NCI-H82 treated with DMSO at 0.1 percent for 48 hours (cell line): ENCODE measurements at regions not wholly inside any gene's neighbourhood (a gene's known extent, or its start where the extent isn't known, plus 50 kb on each side); places are given as distances from the start of the nearest gene placed in this dataset.

ENCODE experiments used
- DNase-seq: peaks from one replicate; lab custom pipeline; 2025; ENCODE audit not compliant: unreplicated experiment; lab: John Stamatoyannopoulos, UW

- DNase-seq: no peak
Observed at GRCh38 chr14:87331991-87332390, 661.0 kb downstream of the GALC start.

- peak; percentile 67 for DNase-seq
Observed at GRCh38 chr14:87325741-87326140, 667.2 kb downstream of the GALC start.

GRCh38 chr14:87323191-87323590 lies 669.8 kb downstream of the GALC start:
- DNase-seq: no peak

- DNase-seq: no peak
Observed at GRCh38 chr14:87321548-87321947, 671.4 kb downstream of the GALC start.

- DNase-seq: no peak
Observed at GRCh38 chr14:87312894-87313205, 680.1 kb downstream of the GALC start.

- DNase-seq: no peak
Observed at GRCh38 chr14:87312169-87312893, 680.7 kb downstream of the GALC start.

GRCh38 chr14:87309557-87309956 lies 683.4 kb downstream of the GALC start:
- DNase-seq: no peak

DNA sequence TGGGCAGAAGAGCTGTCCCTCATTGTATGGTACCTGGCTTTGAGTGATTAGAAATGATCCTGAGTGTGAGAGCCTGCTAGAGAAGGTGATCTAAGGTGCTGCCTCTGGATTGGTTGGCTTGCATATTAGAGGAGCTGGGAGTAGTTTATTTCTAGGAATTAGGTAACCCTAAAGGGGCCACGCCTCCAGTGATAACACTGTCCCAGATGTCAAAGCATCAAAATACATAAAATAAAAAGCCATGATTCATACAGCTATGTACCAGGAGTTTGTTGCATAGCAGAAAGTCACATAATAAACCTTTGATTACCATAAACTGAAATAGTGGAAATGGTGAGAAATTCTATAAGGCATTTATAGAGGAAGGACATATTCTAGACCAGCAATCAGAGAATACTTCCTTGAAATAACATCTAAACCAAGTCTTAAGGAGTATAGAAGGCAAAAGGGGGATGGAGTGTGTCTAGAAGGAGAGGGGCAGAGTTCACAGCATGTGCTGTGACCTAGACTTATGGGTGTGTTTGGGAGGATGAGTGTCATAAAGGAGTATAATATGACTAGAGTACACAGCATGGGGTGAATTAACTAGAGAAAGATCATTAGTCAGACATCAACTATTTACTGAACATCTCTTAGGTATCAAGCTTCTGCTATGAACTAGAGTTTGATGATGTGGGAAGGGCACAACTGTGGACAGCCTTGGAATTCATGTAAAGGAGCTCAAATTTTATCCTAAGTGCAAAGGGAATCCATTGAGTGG lies 686.4 kb downstream of the GALC start:
- no peak for DNase-seq

- no peak for DNase-seq
Observed at GRCh38 chr14:87305345-87305744, 687.6 kb downstream of the GALC start.

GRCh38 chr14:87304404-87304803 lies 688.6 kb downstream of the GALC start:
- no peak for DNase-seq

DNA sequence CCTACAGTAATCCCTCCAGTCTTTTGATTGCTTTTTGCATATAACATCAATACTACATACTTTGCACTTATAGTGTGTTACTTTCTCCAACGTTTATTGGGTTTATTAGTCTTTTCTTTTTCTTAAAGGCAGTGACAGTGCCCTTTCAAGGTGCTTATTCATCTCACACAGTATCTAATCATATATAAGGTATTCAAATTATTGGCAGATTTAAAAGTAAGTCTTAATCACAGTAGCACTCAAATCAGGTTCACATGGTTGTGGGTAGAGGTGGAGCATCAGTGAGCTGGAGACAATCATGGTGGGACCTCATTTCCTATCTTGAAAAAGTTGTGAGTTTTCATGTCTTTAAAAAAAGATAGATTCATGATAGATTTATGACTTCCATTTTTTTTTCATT lies 706.2 kb downstream of the GALC start:
- no peak for DNase-seq

GRCh38 chr14:87286191-87286590 lies 706.8 kb downstream of the GALC start:
- no peak for DNase-seq

DNA sequence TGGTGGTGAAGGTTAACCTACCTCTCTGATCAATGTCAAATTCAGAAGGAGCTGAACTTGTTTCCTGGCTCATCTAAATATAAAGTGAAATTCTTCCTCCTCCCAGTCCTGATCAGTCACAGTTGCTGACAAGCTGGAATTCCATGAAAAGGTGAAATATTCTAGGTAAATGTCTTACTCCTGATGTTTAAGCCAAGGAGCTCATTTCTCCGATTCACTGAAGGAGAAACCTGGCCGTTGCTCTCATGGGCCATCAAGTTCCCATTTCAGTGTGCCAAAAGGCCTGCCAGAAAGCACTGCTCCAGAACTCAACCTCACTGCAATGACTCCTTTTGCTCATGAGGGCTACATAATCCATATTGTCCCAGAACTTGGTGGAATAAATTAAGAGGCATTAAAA lies 707.5 kb downstream of the GALC start:
- DNase-seq: no peak

DNA sequence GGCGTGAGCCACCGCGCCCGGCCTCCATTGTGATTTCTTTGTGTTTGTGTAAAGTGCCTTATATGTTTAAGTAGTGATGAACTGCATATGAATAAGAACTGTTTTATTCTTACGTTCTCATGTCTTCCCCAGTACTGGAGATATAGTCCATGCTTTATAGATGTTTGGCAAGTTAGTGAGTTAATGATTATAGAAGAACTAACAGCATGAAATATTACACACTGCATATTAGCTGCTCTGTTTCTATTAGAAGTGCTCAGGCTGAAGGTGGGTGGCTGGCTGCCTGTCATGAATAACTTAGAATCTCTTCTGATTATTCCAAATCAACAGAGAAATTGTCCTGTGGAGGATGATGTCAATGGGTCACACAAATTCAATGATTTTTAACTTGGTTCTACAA lies 709.4 kb downstream of the GALC start:
- no peak for DNase-seq

- DNase-seq: no peak
Observed at GRCh38 chr14:87282266-87282665, 710.7 kb downstream of the GALC start.

DNA sequence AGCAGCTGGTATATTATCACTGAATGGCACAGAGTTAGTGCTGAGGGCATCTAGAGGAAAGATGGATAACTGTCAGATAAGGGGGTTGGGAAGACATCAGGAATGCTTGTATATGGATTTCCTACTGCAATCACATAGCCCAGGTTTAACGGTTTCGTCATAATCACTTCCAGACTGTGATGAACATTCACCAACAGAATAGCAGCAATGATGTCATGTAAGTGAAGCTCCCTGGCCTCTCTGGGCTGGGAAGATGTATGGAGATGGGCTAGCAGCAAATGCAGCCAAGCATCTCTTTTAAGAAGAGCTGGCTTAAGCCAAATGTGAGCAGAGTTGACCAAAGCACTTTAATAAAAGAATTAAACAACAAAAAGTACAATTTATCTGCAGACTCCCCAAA lies 714.6 kb downstream of the GALC start:
- DNase-seq: no peak

DNA sequence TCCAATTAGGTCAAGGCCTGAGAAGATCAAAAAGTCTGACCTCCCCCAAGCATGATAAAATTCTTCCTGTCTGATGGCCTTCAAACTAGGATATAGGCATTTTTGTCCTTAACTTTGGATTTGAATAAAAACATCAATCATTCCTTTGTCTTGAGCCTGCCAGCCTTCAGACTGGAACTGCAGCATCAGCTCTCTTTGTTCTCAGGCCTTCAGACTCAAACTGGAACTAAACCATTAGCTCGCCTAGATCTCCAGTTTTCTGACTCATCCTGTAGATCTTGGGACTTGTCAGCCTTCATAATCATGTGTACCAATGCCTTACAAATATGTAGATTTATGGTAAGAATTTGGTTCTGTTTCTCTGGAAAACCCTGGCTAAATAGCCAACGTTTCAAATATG lies 721.7 kb downstream of the GALC start:
- DNase-seq: no peak

- no peak for DNase-seq
Observed at GRCh38 chr14:87268997-87269396, 724.0 kb downstream of the GALC start.

- DNase-seq: no peak
Observed at GRCh38 chr14:87264796-87265195, 728.2 kb downstream of the GALC start.

DNA sequence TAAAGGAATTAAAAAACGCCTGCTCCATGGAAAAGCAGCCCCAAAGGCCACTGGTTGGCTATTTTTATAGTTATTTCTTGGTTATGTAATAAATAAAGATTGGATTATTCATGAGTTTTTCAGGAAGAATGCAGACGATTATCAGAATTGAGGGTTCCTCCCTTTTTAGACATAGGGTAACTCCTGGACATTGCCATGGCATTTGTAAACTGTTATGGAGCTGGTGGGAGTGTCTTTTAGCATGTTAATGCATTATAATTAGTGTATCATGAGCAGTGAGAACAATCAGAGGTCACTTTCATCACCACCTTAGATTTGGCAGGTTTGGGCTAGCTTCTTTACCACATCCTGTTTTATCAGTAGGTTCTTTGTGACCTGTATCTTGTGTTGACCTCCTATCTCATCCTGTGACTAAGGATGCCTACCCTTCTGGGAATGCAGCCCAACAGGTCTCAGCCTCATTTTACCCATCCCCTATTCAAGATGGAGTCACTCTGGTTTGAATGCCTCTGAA lies 728.7 kb downstream of the GALC start:
- DNase-seq: no peak

DNA sequence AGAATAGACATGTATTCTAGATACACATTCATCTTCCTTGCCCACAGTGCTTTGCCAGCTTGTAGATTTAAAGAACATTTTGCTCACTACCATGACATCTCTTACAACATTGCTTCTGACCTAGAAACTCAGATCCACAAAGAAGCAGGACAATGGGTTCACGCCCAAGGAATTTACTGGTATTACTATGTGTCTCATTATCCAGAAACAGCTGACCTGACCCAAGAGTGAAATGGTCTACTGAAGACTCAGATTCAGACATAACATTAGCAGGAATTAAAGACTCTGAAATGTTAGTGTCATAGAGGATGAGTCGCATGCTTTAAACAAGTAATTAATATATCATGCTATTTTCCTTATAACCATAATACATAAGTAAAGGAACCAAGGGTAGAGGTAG lies 731.4 kb downstream of the GALC start:
- DNase-seq: no peak

DNA sequence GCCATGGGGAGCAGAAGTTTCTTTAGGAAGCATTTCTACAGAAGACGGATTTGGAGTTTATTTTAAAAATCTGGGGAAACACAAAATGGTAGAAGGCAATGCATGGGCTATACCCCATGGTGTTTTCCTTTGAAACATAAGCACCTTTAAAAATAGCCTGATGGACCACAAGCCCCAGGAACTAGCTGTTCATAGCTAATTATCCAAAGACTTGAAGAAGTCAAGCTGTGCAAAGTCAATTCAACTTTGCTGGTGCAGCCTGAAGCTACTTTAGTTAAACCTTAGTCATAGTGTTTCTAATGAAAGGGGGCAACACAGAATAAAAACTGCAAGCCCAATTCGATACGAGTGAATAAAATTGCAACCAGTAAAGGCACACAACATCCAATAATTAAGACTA lies 732.5 kb downstream of the GALC start:
- no peak for DNase-seq

DNA sequence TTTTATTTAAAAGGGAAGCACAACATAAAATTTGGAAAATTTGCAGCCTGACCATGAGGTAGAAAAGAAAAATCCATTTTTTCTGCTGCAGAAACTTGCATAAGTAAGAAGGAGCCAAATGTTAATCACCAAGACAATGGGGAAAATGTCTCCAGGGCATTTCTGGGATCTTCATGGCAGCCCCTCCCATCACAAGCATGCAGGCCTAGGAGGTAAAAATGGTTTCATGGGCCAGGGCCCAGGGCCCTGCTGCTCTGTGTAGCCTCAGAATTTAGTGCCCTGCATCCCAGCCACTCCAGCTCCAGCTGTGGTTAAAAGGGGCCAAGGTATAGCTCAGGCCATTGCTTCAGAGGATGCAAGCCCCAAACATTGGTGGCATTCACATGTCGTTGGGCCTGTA lies 735.6 kb downstream of the GALC start:
- no peak for DNase-seq
